ENCODE measurements at regions not wholly inside any gene's neighbourhood (a gene's known extent, or its start where the extent isn't known, plus 50 kb on each side); places are given as distances from the start of the nearest gene placed in this dataset.
A peak's percentile ranks its signal among the peaks of the same experiment; 100 is the strongest.

DNA sequence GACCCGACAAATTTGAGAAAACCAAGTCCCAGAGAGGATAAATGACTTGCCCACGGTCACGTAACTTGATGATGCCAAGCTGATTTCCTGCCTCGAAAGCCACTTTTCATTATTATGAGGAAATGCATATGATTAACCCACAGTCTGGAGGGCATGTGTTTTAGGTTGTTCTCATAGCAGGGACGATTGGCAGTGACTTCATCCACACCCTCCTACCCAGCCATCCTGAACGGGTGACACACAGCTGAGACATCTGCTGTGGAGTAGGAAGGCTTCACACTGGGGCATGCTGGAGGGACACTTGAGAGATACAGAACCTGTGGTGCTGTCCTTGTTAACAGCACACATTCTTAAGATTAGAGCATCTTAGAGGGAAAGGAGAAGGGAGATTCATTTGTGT, 65.4 kb upstream of the WDFY2 start:
- in situ Hi-C loops (cut with HindIII; ENCODE audit: low pct_unique_long_range_greater_than_20kb, low sequenced_read_pairs), result no loop called here
- no peak for DNase-seq (ENCODE audit: low read depth, low spot score)

DNA sequence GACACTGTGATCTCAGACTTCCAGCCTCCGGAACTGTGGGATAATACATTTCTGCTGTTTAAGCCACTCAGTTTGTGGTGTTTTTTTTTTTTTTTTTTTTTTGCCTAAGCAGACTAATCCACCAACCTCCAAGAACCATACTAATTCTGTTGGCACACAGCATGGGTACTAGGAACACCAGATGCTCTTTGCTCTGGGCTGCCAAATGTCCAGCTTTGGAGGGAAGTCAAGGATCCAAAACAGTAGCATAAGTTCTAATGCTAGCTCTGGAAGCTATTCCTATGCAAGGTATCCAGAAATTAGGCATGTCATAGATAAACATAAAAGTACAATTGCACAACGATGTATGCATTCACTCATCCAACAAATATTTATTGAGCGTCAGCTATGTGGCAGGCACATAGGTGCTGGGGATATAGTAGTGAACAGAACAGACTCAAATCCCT, 64.5 kb upstream of the WDFY2 start:
- no peak for DNase-seq (ENCODE audit: low read depth, low spot score)
- in situ Hi-C loops (cut with HindIII; ENCODE audit: low pct_unique_long_range_greater_than_20kb, low sequenced_read_pairs), result no loop called here

DNA sequence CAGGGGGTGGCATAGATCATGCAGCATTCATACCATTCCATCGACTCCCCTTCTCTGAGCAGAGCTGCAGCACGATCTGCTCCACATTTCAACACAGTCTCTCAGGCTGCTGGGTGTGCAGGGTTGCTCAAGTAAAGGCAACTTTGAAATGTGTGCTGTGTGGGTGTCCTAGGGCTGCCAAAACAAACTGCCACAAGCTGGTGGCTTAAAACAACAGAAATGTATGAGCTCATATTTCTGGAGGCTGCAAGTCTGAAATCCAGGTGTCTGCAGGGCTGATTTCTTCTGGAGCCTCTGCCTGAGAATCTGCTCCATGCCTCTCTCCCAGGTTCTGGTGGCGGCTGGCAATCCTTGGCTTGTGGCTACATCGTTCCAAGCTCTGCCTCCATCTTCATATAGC, 63.7 kb upstream of the WDFY2 start:
- in situ Hi-C loops (cut with HindIII; ENCODE audit: low pct_unique_long_range_greater_than_20kb, low sequenced_read_pairs), result no loop called here
- no peak for DNase-seq (ENCODE audit: low read depth, low spot score)

DNA sequence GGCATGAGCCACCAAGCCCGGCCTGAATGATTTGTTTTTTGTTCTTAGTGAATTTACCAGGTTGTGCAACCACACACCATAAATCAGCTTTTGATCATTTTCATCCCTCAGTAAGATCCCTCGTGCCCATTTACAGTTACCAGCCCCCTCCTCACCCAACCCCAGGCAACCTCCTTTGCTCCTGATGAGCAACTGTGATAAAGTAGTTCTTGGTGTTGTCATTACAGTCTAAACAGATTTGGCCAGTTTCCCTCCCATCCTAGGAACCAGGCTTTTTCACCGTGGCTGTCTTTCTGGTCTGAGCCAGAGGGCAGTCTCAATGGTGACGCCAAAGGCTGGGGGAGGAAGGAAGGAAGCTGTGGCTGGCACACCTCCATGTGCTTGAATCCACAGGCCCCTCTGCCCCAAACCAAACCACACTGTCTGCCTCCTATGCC, 61.2 kb upstream of the WDFY2 start:
- DNase-seq (ENCODE audit: low read depth, low spot score), result peak; percentile 11
- in situ Hi-C loops (cut with HindIII; ENCODE audit: low pct_unique_long_range_greater_than_20kb, low sequenced_read_pairs), result no loop called here

DNA sequence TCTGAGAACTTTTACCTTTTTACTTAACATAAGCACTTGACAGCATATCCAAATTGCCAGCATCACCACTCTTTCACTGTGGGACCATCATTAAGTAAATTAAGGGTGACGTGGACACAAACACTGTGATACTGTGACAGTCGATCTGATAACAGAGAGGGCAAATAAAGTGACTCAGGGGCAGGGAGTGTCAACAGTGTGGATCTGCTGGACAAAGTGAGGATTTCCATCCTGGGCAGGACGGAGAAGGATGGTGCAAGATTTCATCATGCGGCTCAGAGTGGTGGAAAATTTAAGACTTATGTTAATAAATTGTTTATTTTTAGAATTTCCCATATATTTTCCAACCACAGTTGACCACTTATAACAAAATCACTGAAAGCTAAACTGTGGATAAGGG, 60.0 kb upstream of the WDFY2 start:
- in situ Hi-C loops (cut with HindIII; ENCODE audit: low pct_unique_long_range_greater_than_20kb, low sequenced_read_pairs), result no loop called here
- DNase-seq (ENCODE audit: low read depth, low spot score), result no peak

DNA sequence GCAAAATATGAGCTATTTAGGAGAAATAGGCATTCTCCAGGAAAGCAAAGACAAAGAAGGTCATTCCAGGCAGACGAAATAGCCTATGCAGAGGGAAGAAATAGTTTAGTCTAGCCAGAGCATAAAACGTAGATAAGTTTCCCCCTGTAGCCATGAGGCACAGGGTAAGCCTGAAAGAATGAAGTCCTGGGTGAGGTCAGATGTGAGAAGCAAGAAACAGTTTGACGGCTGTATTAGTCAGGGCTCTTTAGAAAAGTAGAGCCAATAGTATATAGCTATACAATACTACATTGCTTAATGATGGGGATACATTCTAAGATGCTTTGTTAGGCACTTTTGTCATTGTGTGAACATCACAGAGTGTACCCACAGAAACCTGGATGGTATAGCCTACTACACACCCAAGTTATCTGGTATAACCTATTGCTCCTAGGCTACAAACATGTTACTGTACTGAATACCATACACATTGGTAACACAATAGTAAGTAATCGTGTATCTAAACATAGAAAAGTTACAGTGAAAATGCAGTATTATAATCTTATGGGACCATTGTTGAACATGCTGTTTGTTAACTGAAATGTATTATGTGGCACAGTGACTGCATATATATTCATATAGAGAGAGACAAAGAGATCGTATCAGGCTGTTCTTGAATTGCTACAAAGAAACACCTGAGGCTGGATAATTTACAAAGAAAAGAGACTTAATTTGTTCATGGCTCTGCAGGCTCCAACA, 59.3 kb upstream of the WDFY2 start:
- DNase-seq (ENCODE audit: low read depth, low spot score), result no peak
- in situ Hi-C loops (cut with HindIII; ENCODE audit: low pct_unique_long_range_greater_than_20kb, low sequenced_read_pairs), result no loop called here

DNA sequence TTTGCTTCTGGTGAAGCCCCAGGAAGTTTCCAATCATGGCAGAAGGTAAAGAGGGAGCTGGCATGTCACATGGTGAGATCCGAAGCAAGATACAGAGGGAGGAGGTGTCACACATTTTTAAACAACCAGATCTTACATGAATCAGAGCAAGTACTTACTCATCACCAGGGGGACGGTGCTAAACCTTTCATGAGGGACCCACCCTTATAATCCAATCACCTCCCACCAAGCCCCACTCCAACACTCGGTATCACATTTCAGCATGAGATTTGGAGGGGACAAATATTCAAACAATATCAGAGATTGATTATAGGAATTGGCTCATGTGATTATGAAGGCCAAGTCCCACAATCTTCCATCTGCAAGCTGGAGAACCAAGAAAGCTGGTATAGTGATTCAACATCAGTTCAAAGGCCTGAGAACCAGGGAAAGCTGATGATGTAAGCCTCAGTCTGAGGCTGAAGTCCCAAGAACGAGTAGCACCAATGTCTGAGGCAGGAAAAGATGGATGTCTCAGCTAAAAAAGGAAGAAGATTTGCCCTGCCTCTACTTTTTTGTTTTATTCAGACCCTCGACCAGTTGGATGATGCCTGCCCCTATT, 58.6 kb upstream of the WDFY2 start:
- in situ Hi-C loops (cut with HindIII; ENCODE audit: low pct_unique_long_range_greater_than_20kb, low sequenced_read_pairs), result no loop called here
- DNase-seq (ENCODE audit: low read depth, low spot score), result no peak

DNA sequence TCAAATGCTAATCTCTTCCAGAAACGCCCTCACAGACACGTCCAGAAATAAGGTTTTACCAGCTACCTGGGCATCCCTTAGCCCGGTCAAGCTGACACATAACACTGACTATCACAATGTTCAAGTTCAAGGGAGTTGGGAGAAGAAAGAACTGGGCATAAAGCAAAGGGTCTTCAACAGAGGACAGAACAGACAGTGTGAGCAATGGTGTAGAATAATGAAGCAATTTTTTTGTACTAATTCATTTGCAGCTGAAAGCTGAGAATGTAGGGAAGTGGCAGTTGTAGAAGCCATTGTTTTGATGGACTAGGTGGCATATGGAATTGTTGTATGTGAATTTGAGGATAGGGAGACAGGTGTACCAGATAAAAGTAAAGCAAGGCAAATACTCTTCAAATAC, 58.1 kb upstream of the WDFY2 start:
- no peak for DNase-seq (ENCODE audit: low read depth, low spot score)
- in situ Hi-C loops (cut with HindIII; ENCODE audit: low pct_unique_long_range_greater_than_20kb, low sequenced_read_pairs), result no loop called here

DNA sequence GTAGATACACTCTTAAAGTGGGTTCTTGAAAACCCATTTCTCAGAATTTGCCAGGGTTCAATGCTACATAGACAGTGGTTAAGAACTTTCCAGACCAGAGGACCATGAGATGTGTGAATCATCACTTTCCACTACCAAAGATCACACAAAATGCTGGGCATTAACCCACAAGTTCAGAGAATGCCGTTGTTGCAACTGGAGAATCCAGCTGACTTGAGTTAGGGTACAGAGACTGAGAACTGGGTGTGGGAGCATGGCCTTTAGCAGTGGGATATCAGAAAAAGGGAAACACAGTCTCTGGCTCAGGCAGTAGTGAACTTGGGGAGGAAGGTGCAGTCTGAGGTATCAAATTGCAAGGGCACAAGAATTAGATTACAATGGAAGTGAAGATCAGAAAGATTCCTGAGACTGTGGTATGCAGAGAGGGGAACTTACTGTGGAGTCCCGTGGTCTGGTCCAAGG, 51.5 kb upstream of the WDFY2 start:
- in situ Hi-C loops (cut with HindIII; ENCODE audit: low pct_unique_long_range_greater_than_20kb, low sequenced_read_pairs), result no loop called here
- DNase-seq (ENCODE audit: low read depth, low spot score), result no peak

DNA sequence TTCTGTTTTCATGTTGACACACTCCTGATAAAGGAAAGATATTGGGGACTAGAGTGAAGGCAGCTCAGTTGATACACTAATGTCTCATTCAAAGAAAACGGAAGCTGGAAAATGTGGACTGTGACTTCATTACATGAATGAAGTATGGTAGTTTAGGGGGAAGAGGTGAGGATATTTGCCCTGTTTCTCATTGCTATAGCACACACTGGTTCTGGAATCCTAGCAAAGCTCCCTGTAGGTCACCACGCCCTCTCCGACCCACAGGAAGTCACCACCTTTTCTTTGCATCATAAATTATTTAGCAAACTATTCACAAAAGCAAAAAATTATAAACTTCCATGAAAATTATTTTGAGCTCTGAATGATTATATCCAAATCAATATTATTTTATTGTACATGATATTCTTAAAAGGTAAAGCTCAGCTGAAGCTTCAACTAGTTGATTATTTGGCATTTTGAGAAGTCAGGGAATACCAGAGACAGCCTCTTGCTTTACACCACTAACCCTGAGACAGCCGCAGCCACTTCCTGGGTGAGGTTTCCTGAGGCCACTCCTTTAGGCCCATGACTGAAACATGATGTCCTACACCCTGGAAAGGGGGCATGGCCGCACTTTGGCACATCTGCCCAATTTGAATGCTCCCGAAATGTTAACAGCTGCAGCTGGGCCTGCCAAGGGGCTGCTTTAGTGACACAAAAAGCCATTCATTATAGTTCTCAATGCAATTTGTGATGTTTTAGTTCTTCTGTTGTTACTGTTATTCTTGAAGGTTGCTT, 50.0 kb upstream of the WDFY2 start:
- DNase-seq (ENCODE audit: low read depth, low spot score), result peak; percentile 54
- in situ Hi-C loops (cut with HindIII; ENCODE audit: low pct_unique_long_range_greater_than_20kb, low sequenced_read_pairs), result no loop called here

Data from SK-MEL-5 (cell line).